ENCODE measurements at regions not wholly inside any gene's neighbourhood (a gene's known extent, or its start where the extent isn't known, plus 50 kb on each side); places are given as distances from the start of the nearest gene placed in this dataset.

GRCh38 chr1:232248276-232248820, 381.6 kb downstream of the SIPA1L2 start:
- no peaks in the 10 kb centered on the region; a peak in 1 of 7 replicates for H3K36me3 Mint-ChIP-seq (ENCODE audit: insufficient read depth in 1 of 3, low read depth in 3 of 3)
- peaks cover 100% of the 10 kb centered on the region for H3K27me3 Mint-ChIP-seq (ENCODE audit: low read depth)
- Histone ChIP-seq H4K20me1 (ENCODE audit: control insufficient read depth, insufficient read depth, insufficient read length) (no peaks in the 10 kb centered on the region), H3K56ac (ENCODE audit: insufficient read length, low read depth, low read length) (no peak overlapping the region), H2BK15ac (ENCODE audit: low read depth, low read length) (no peak overlapping the region), H2AFZ (ENCODE audit: low read length) (no peak overlapping the region), H3K4me2 (ENCODE audit: insufficient read depth, insufficient read length, low read length) (no peak overlapping the region), H2BK5ac (ENCODE audit: insufficient read length, low read length) (no peak overlapping the region), H2BK12ac (ENCODE audit: insufficient read length, low read depth, low read length) (no peak overlapping the region), H4K91ac (ENCODE audit: insufficient read length, low read depth, low read length) (no peak overlapping the region), H3K27me3 (ENCODE audit: insufficient read depth, low read length) (peaks cover 24% of the 10 kb centered on the region), H4K8ac (replicated peaks; ENCODE audit: insufficient read length, low read depth, low read length) (no peak overlapping the region), H3K14ac (ENCODE audit: insufficient read depth, low read length) (no peak overlapping the region), H3K18ac (ENCODE audit: insufficient read length, low read depth, low read length) (no peak overlapping the region), H3K79me2 (ENCODE audit: insufficient read depth, low read length) (no peaks in the 10 kb centered on the region), H2AK5ac (ENCODE audit: insufficient read length, low read length) (no peak overlapping the region), H4K5ac (ENCODE audit: insufficient read length, low read depth, low read length) (no peak overlapping the region), H3K9ac (ENCODE audit: extremely low read depth, insufficient read length, low read length) (no peak overlapping the region), H3K9me3 (ENCODE audit: control insufficient read depth, low read depth, low read length) (no peaks in the 10 kb centered on the region), H3T11ph (ENCODE audit: low read length) (no peak overlapping the region), H2BK120ac (ENCODE audit: low read depth, low read length, poor library complexity, severe bottlenecking) (no peak overlapping the region), H2BK20ac (ENCODE audit: low read depth, low read length, poor library complexity, severe bottlenecking) (no peak overlapping the region), H3K4ac (ENCODE audit: low read depth, low read length) (no peak overlapping the region), H3K23me2 (ENCODE audit: insufficient read length, low read depth, low read length, poor library complexity, severe bottlenecking) (no peaks in the 10 kb centered on the region), H3K23ac (ENCODE audit: insufficient read length, low read depth, low read length) (no peak overlapping the region), H3K4me1 (ENCODE audit: insufficient read depth, low read length) (peaks cover 4% of the 10 kb centered on the region; the same call in 1 of the 2 replicates), H3K27ac (ENCODE audit: insufficient read length, low read depth, low read length) (no peak overlapping the region), H3K79me1 (ENCODE audit: insufficient read depth, low read depth, low read length, poor library complexity, severe bottlenecking) (no peaks in the 10 kb centered on the region)
- no CpG with 5 or more reads among the region's 5 CpGs for WGBS (ENCODE audit: extremely low coverage, insufficient read length, low lambda C conversion rate)
- H3K27ac Mint-ChIP-seq = no peak overlapping the region
- H3K9me3 Mint-ChIP-seq = peaks cover 0 to 5% of the 10 kb centered on the region in 2 experiments; a peak in 1 of 5 replicates
- TF ChIP-seq CTCF (conservative IDR thresholded peaks at IDR 0.05) = no peak
- peaks cover 37 to 42% of the 10 kb centered on the region in 2 experiments for H3K4me1 Mint-ChIP-seq
- H3K4me3 Mint-ChIP-seq = no peak overlapping the region
- no peak for DNase-seq
